PC-9 (cell line): ENCODE measurements at regions not wholly inside any gene's neighbourhood (a gene's known extent, or its start where the extent isn't known, plus 50 kb on each side); places are given as distances from the start of the nearest gene placed in this dataset.

Experiments used
- BruUV-seq: library from RNA; stranded (reverse); fragments of 400-500 nt; replicated peaks from 2 replicates; lab custom pipeline; 2021; lab: Mats Ljungman, UMichigan
- CTCF ChIA-PET: fragments of 300-600 bp; sonication (Branson Sonifier 250); formaldehyde crosslinking; loops from one replicate; lab custom pipeline; 2022; ENCODE audit warnings: antibody characterized with exemption; lab: Charles Lee
- POLR2A ChIA-PET: fragments of 300-600 bp; sonication (Branson Sonifier 250); formaldehyde crosslinking; loops from one replicate; lab custom pipeline; 2022; ENCODE audit warnings: antibody characterized with exemption; ENCODE audit not compliant: unreplicated experiment; lab: Charles Lee
- DNase-seq, 2 experiments: peaks; one replicate each; pipeline versions ENCODE4 v3.0.0 to v3.0.0-alpha.2; 2015 to 2022; ENCODE audit warnings: mixed read lengths in 1 of 2
- H2AFZ ChIP-seq: fragments of 200-600 bp; sonication (generic); 2 replicates; pipeline ENCODE4 v1.8.1; 2017; ENCODE audit warnings: antibody characterized with exemption
- H3F3A ChIP-seq: fragments of 200-600 bp; sonication (generic); 2 replicates; pipeline ENCODE4 v1.8.1; 2017; ENCODE audit warnings: antibody characterized with exemption, mild to moderate bottlenecking, low read depth; ENCODE audit not compliant: insufficient read depth
- H3K27ac ChIP-seq: fragments of 200-600 bp; sonication (generic); 2 replicates; pipeline ENCODE4 v1.6.1; 2016; ENCODE audit warnings: mixed run types
- H3K27me3 ChIP-seq: fragments of 200-600 bp; sonication (generic); 2 replicates; pipeline ENCODE4 v1.6.1; 2016; ENCODE audit warnings: low read depth, mixed run types; ENCODE audit not compliant: insufficient read depth
- H3K36me3 ChIP-seq: fragments of 200-600 bp; sonication (generic); 2 replicates; pipeline ENCODE4 v1.6.1; 2016; ENCODE audit warnings: low read depth, mixed run types
- H3K4me1 ChIP-seq: fragments of 200-600 bp; sonication (generic); replicated peaks from 2 replicates; pipeline ENCODE4 v1.6.1; 2016; ENCODE audit warnings: mixed run types; ENCODE audit not compliant: insufficient read depth
- H3K4me2 ChIP-seq: fragments of 200-600 bp; sonication (generic); 2 replicates; pipeline ENCODE4 v1.6.1; 2017; ENCODE audit warnings: mixed run types
- H3K4me3 ChIP-seq: fragments of 200-600 bp; sonication (generic); 2 replicates; pipeline ENCODE4 v1.6.1; 2016; ENCODE audit warnings: mixed run types
- H3K79me2 ChIP-seq: fragments of 200-600 bp; sonication (generic); 2 replicates; pipeline ENCODE4 v1.6.1; 2017; ENCODE audit warnings: low read depth, mixed run types
- H3K9me2 ChIP-seq: fragments of 200-600 bp; sonication (generic); 2 replicates; pipeline ENCODE4 v1.8.1; 2017; ENCODE audit warnings: mild to moderate bottlenecking; ENCODE audit not compliant: insufficient read depth
- H3K9me3 ChIP-seq: fragments of 200-600 bp; sonication (generic); 2 replicates; pipeline ENCODE4 v1.8.1; 2016; ENCODE audit warnings: low read depth; ENCODE audit not compliant: insufficient read depth
- H4K20me1 ChIP-seq: fragments of 200-600 bp; sonication (generic); 2 replicates; pipeline ENCODE4 v1.8.1; 2017; ENCODE audit not compliant: insufficient read depth
- EZH2 ChIP-seq: fragments of 200-600 bp; sonication (generic); IDR thresholded peaks from 2 replicates; pipeline ENCODE4 v1.8.0; 2017; ENCODE audit warnings: antibody characterized with exemption, low read depth
- intact Hi-C: fragments of 100-400 bp; cut with micrococcal nuclease; formaldehyde crosslinking; loops from one replicate; pipeline ENCODE4 v1.10.0; 2022; ENCODE audit not compliant: unreplicated experiment
- TF ChIP-seq, protein P1 (sequence below): fragments of 200-600 bp; sonication (generic); conservative IDR thresholded peaks from 2 replicates; pipeline ENCODE4 v1.6.1; 2017; ENCODE audit warnings: mixed run types, antibody characterized with exemption, mild to moderate bottlenecking, moderate library complexity

DNA sequence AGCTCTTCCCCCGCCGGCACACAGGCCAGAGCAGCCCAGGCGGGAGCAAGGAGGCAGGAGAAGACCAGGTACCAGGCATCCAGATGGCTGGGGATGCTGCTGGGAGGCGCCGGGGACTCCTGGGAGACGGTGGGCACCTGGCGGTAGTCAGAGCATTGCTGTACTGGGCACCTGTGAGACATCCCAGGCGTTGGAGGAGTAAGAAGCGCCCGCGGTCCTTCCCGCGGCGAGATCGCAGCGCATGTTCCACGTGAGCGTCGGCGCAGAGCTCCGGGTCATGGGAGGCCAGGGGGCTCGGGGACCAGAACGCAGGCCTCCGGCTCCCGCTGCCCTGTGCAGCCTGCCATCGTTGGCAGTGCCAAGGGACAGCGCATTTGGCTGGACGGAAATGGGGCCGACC lies 293.7 kb upstream of the CDYL start:
- Histone ChIP-seq H3K4me2 (no peak overlapping the region), H2AFZ (no peak overlapping the region), H3K27ac (no peak overlapping the region), H3K9me2 (no peaks in the 10 kb centered on the region), H4K20me1 (no peaks in the 10 kb centered on the region), H3K4me3 (no peak overlapping the region), H3K4me1 (0 out of 2 replicates have a peak, but pooled peaks cover 7% of the 10 kb centered on the region), H3K9me3 (no peaks in the 10 kb centered on the region; the same call in 1 of the 2 replicates), H3K79me2 (no peaks in the 10 kb centered on the region), H3K36me3 (no peaks in the 10 kb centered on the region), H3K27me3 (no peaks in the 10 kb centered on the region), H3F3A (no peaks in the 10 kb centered on the region; the same call in 1 of the 2 replicates)
- no peak for TF ChIP-seq EZH2
- TF ChIP-seq, protein P1, sequence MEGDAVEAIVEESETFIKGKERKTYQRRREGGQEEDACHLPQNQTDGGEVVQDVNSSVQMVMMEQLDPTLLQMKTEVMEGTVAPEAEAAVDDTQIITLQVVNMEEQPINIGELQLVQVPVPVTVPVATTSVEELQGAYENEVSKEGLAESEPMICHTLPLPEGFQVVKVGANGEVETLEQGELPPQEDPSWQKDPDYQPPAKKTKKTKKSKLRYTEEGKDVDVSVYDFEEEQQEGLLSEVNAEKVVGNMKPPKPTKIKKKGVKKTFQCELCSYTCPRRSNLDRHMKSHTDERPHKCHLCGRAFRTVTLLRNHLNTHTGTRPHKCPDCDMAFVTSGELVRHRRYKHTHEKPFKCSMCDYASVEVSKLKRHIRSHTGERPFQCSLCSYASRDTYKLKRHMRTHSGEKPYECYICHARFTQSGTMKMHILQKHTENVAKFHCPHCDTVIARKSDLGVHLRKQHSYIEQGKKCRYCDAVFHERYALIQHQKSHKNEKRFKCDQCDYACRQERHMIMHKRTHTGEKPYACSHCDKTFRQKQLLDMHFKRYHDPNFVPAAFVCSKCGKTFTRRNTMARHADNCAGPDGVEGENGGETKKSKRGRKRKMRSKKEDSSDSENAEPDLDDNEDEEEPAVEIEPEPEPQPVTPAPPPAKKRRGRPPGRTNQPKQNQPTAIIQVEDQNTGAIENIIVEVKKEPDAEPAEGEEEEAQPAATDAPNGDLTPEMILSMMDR = no peak
- ChIA-PET POLR2A (no interaction called here), CTCF (no interaction called here)
- intact Hi-C loops = no loop called here
- DNase-seq = no peak
- no TSS peak for BruUV-seq

DNA sequence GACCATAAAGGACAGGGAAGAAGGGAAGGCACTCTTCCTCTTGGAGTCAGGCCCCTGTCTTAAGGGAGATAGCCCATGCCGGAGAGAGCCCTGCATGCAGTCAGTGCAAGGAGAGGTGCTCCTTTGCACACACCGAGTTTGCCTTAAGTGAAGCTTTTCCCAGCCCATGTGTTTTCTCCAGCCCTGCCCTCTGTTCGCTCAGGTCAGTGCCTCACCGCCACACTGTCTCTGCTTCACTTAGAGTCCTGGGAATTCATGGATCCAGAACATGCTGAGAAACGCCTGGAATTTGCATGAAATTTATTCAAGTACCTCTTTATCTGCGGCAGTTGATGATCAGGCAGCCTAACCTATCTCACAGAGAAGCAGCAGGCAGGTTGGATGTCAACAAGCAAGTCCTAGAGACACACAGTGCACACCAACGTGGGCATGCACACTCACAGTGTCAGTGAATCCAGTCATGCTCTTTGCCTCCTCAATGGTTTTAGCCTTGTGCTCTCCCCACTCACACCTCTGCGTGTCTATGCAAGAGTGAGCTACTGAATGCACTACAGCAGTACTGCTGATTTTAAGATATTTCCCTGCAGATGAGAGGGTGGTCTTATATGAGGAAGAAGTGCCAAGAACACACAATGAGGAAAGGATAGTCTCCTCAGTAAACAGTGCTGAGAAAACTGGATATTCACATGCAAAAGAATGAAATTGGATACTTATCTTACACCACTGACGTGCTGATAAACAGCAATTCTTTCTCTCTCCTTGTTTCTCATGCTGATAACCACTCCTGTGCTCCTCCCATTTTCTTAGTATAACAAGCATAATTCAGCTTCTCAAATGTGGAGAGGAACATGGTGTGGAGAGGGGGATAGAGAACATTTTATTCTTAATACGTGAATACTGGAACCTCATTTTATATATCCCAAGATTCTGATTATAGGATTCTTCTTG lies 295.1 kb upstream of the CDYL start:
- Histone ChIP-seq H3K4me2 (no peak overlapping the region), H3K4me3 (no peak overlapping the region), H4K20me1 (no peaks in the 10 kb centered on the region), H3K27ac (no peak overlapping the region), H3K79me2 (no peaks in the 10 kb centered on the region), H3K9me2 (no peaks in the 10 kb centered on the region), H3K4me1 (no peaks in the 10 kb centered on the region), H3K9me3 (no peaks in the 10 kb centered on the region), H2AFZ (no peak overlapping the region), H3F3A (no peaks in the 10 kb centered on the region), H3K27me3 (no peaks in the 10 kb centered on the region), H3K36me3 (no peaks in the 10 kb centered on the region)
- ChIA-PET POLR2A (no interaction called here), CTCF (no interaction called here)
- intact Hi-C loops = no loop called here
- TF ChIP-seq, protein P1 = no peak
- no peak for TF ChIP-seq EZH2
- no peak for DNase-seq
- BruUV-seq = no TSS peak

DNA sequence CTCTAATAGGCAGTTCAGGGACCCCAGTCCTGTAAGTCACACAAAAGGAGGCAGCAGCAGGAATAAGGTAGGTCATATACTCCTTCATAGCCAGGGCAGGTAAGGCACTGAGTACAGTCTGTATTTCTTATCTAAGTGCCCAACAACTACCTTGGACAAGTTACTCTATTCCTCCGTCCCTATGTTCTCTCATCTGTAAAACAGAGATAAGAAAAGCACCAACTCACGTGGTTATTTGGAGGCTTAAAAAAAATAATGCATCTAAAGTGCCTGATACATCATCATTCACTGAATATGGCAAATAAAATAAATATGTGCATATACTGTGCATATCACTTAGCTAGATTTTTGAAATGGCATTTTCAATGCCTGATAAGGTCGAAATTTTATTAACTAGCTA lies 298.1 kb upstream of the CDYL start:
- POLR2A ChIA-PET = no interaction called here
- H3F3A ChIP-seq = no peaks in the 10 kb centered on the region
- H3K4me2 ChIP-seq = no peak overlapping the region
- TF ChIP-seq, protein P1 = no peak
- no peak for TF ChIP-seq EZH2
- intact Hi-C loops = no loop called here
- no peak overlapping the region for H3K4me3 ChIP-seq
- no peaks in the 10 kb centered on the region for H3K4me1 ChIP-seq
- CTCF ChIA-PET = interaction anchor here (0.5 kb wide), 1 partner anchor 297 kb away, joined by 8 read pairs; no protein-coding TSS in a partner anchor
- no peaks in the 10 kb centered on the region for H3K27me3 ChIP-seq
- no peaks in the 10 kb centered on the region for H3K9me2 ChIP-seq
- BruUV-seq = no TSS peak
- no peak for DNase-seq
- H3K36me3 ChIP-seq = no peaks in the 10 kb centered on the region
- H3K79me2 ChIP-seq = no peaks in the 10 kb centered on the region
- no peaks in the 10 kb centered on the region for H3K9me3 ChIP-seq
- H4K20me1 ChIP-seq = no peaks in the 10 kb centered on the region
- H2AFZ ChIP-seq = no peak overlapping the region
- H3K27ac ChIP-seq = no peak overlapping the region
